ENCODE measurements at regions not wholly inside any gene's neighbourhood (a gene's known extent, or its start where the extent isn't known, plus 50 kb on each side); places are given as distances from the start of the nearest gene placed in this dataset.

DNA sequence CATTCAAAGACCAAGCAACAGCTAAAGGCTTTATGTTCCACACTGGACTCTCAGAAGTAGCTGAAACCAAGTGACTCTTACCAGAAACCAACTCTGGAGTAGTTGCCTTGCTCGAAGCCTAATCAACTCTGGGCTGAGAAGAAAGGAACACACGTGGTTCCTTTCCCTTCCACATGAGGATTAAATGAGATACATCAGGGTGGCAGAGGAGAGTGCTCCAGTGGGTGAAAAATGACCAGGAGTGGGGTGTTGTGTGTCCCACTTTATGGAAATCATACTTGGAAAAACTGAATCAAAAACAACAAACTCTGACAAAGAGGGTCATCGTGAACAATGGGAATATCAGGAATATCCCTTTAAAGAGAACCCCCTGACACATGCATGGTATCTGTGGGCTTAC, 234.2 kb upstream of the ASIC2 start:
- TF ChIP-seq, protein P1, sequence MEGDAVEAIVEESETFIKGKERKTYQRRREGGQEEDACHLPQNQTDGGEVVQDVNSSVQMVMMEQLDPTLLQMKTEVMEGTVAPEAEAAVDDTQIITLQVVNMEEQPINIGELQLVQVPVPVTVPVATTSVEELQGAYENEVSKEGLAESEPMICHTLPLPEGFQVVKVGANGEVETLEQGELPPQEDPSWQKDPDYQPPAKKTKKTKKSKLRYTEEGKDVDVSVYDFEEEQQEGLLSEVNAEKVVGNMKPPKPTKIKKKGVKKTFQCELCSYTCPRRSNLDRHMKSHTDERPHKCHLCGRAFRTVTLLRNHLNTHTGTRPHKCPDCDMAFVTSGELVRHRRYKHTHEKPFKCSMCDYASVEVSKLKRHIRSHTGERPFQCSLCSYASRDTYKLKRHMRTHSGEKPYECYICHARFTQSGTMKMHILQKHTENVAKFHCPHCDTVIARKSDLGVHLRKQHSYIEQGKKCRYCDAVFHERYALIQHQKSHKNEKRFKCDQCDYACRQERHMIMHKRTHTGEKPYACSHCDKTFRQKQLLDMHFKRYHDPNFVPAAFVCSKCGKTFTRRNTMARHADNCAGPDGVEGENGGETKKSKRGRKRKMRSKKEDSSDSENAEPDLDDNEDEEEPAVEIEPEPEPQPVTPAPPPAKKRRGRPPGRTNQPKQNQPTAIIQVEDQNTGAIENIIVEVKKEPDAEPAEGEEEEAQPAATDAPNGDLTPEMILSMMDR (IDR thresholded peaks at IDR 0.05): no peak
- TF ChIP-seq POLR2A (IDR thresholded peaks at IDR 0.05): no peak
